H1 (cell line): ENCODE measurements at regions not wholly inside any gene's neighbourhood (a gene's known extent, or its start where the extent isn't known, plus 50 kb on each side); places are given as distances from the start of the nearest gene placed in this dataset.

Experiments
- CTCF ChIA-PET: fragments of 300-600 bp; sonication (Branson Sonifier 250); formaldehyde crosslinking; loops from one replicate; lab custom pipeline; 2021; ENCODE audit not compliant: partially characterized antibody; lab: Charles Lee
- POLR2A ChIA-PET: fragments of 300-600 bp; sonication (Branson Sonifier 250); formaldehyde crosslinking; loops from one replicate; lab custom pipeline; 2021; ENCODE audit warnings: inconsistent platforms; ENCODE audit not compliant: partially characterized antibody; lab: Charles Lee
- DNase-seq, 2 experiments: peaks; one replicate each; pipeline versions ENCODE4 v3.0.0 to v3.0.0-alpha.2; 2010 to 2022; ENCODE audit warnings: low spot score in 2 of 2, low read depth in 1 of 2, mixed read lengths in 1 of 2
- FAIRE-seq: peaks from 2 replicates; lab custom pipeline; 2011; peaks lifted over from hg19 to GRCh38; lab: Jason Lieb, UNC
- H2AFZ ChIP-seq: 2 replicates; pipeline ENCODE4 v1.8.1; 2012; ENCODE audit warnings: low read length, inconsistent platforms
- H2AK5ac ChIP-seq: 2 replicates; pipeline ENCODE4 v1.6.1; 2013; ENCODE audit warnings: low read depth, low read length
- H2BK120ac ChIP-seq: replicated peaks from 2 replicates; pipeline ENCODE3; 2013; ENCODE audit warnings: low read depth, low read length, inconsistent platforms
- H2BK12ac ChIP-seq: 2 replicates; pipeline ENCODE4 v1.6.1; 2013; ENCODE audit warnings: low read depth, low read length
- H2BK15ac ChIP-seq: 2 replicates; pipeline ENCODE4 v1.6.1; 2013; ENCODE audit warnings: low read length
- H2BK20ac ChIP-seq: 2 replicates; pipeline ENCODE4 v1.6.1; 2013; ENCODE audit warnings: low read length
- H2BK5ac ChIP-seq: 2 replicates; pipeline ENCODE4 v1.6.1; 2013; ENCODE audit warnings: low read depth, low read length
- H3K14ac ChIP-seq: 2 replicates; pipeline ENCODE4 v1.6.1; 2013; ENCODE audit warnings: inconsistent platforms; ENCODE audit not compliant: insufficient read length
- H3K18ac ChIP-seq: 2 replicates; pipeline ENCODE4 v1.6.1; 2013; ENCODE audit warnings: low read length; ENCODE audit errors: extremely low read depth
- H3K23ac ChIP-seq: 2 replicates; pipeline ENCODE4 v1.6.1; 2013; ENCODE audit warnings: inconsistent platforms; ENCODE audit not compliant: insufficient read length
- H3K23me2 ChIP-seq: 2 replicates; pipeline ENCODE4 v1.6.1; 2013; ENCODE audit warnings: low read depth, low read length
- H3K27ac ChIP-seq: 2 replicates; pipeline ENCODE4 v1.6.1; 2011; ENCODE audit warnings: low read depth, low read length, inconsistent platforms
- H3K27me3 ChIP-seq, 4 experiments: replicated peaks in 1 of 4; 1 replicate in 1 of 4; 2 replicates in 3 of 4; pipeline versions ENCODE4 v1.6.1 to v1.8.1; 2011 to 2013; ENCODE audit warnings: low read length in 3 of 4, mild to moderate bottlenecking in 3 of 4, inconsistent platforms in 2 of 4, mixed read lengths in 2 of 4, moderate library complexity in 1 of 4; ENCODE audit not compliant: control insufficient read depth in 3 of 4, insufficient read depth in 3 of 4; ENCODE audit errors: extremely low read depth in 1 of 4
- H3K36me3 ChIP-seq, 4 experiments: 2 replicates each; pipeline versions ENCODE4 v1.6.1 to v1.8.1; 2011 to 2013; ENCODE audit warnings: mild to moderate bottlenecking in 4 of 4, low read length in 3 of 4, moderate library complexity in 2 of 4, control low read depth in 1 of 4, inconsistent platforms in 1 of 4; ENCODE audit not compliant: insufficient read depth in 4 of 4, control insufficient read depth in 2 of 4
- H3K4ac ChIP-seq: replicated peaks from 2 replicates; pipeline ENCODE3; 2013; ENCODE audit warnings: low read length, low read depth, mixed read lengths, inconsistent platforms; ENCODE audit not compliant: insufficient read length
- H3K4me1 ChIP-seq, 4 experiments: replicated peaks in 1 of 4; 1 replicate in 1 of 4; 2 replicates in 3 of 4; pipeline versions ENCODE4 v1.6.1 to v1.8.1; 2011 to 2013; ENCODE audit warnings: low read length in 3 of 4, inconsistent platforms in 2 of 4, mixed read lengths in 1 of 4; ENCODE audit not compliant: insufficient read depth in 4 of 4, control insufficient read depth in 3 of 4
- H3K4me2 ChIP-seq, 2 experiments: 2 replicates each; pipeline versions ENCODE4 v1.6.1 to v1.8.1; 2011 to 2013; ENCODE audit warnings: low read depth in 2 of 2, low read length in 2 of 2, control low read depth in 1 of 2, inconsistent platforms in 1 of 2, mild to moderate bottlenecking in 1 of 2; ENCODE audit not compliant: insufficient read depth in 1 of 2
- H3K4me3 ChIP-seq, 4 experiments: fragments of 200-600, 300-600 bp in 1 of 4; sonication (generic), shearing (Covaris generic), sonication (Bioruptor Twin) in 1 of 4; 2 replicates each; pipeline versions ENCODE4 v1.5.1 to v1.8.1; 2011 to 2016; ENCODE audit warnings: low read length in 4 of 4, low read depth in 3 of 4, control low read depth in 2 of 4, inconsistent platforms in 2 of 4, mild to moderate bottlenecking in 2 of 4, mixed read lengths in 1 of 4, moderate library complexity in 1 of 4; ENCODE audit not compliant: insufficient read depth in 2 of 4; ENCODE audit errors: extremely low read depth in 1 of 4
- H3K56ac ChIP-seq: replicated peaks from 2 replicates; pipeline ENCODE3; 2013; ENCODE audit warnings: low read depth, mild to moderate bottlenecking, mixed read lengths, low read length, inconsistent platforms; ENCODE audit not compliant: insufficient read length
- H3K79me1 ChIP-seq: 2 replicates; pipeline ENCODE4 v1.6.1; 2013; ENCODE audit warnings: low read depth, low read length, control low read depth
- H3K79me2 ChIP-seq, 2 experiments: 2 replicates each; pipeline versions ENCODE4 v1.6.1 to v1.8.1; 2012 to 2013; ENCODE audit warnings: low read length in 2 of 2, mild to moderate bottlenecking in 2 of 2, inconsistent platforms in 1 of 2; ENCODE audit not compliant: insufficient read depth in 2 of 2, control insufficient read depth in 1 of 2
- H3K9ac ChIP-seq, 4 experiments: replicated peaks in 1 of 4; 1 replicate in 1 of 4; 2 replicates in 3 of 4; pipeline versions ENCODE4 v1.6.1 to v1.8.1; 2011 to 2013; ENCODE audit warnings: low read depth in 3 of 4, low read length in 3 of 4, control low read depth in 2 of 4, mild to moderate bottlenecking in 2 of 4, moderate library complexity in 2 of 4, inconsistent platforms in 1 of 4; ENCODE audit errors: extremely low read depth in 1 of 4
- H3K9me3 ChIP-seq, 2 experiments: 2 replicates each; pipeline versions ENCODE4 v1.6.1 to v1.8.1; 2012 to 2013; ENCODE audit warnings: mild to moderate bottlenecking in 2 of 2, moderate library complexity in 2 of 2, control low read depth in 1 of 2, inconsistent platforms in 1 of 2, low read depth in 1 of 2, low read length in 1 of 2, mixed read lengths in 1 of 2; ENCODE audit not compliant: insufficient read depth in 2 of 2
- H4K20me1 ChIP-seq, 2 experiments: replicated peaks in 1 of 2; 2 replicates each; pipeline versions ENCODE3 to v1.8.1; 2011 to 2013; ENCODE audit warnings: inconsistent platforms in 2 of 2, low read length in 2 of 2, mild to moderate bottlenecking in 1 of 2; ENCODE audit not compliant: insufficient read depth in 2 of 2, control insufficient read depth in 1 of 2
- H4K5ac ChIP-seq: 2 replicates; pipeline ENCODE4 v1.6.1; 2013; ENCODE audit warnings: low read length, low read depth, mixed read lengths, inconsistent platforms; ENCODE audit not compliant: insufficient read length
- H4K8ac ChIP-seq: 2 replicates; pipeline ENCODE4 v1.8.0; 2013; ENCODE audit warnings: mild to moderate bottlenecking, moderate library complexity, low read length, inconsistent platforms; ENCODE audit not compliant: insufficient read depth; ENCODE audit errors: extremely low read depth
- H4K91ac ChIP-seq: replicated peaks from 2 replicates; pipeline ENCODE3; 2013; ENCODE audit warnings: low read length, mixed read lengths, inconsistent platforms; ENCODE audit not compliant: insufficient read length
- CBX8 ChIP-seq: fragments of 300-800, 300-1000 bp; sonication (generic); IDR thresholded peaks from 2 replicates; pipeline ENCODE4 v1.7.1; 2016; ENCODE audit warnings: low read depth, low read length, borderline replicate concordance
- CHD1 ChIP-seq: IDR thresholded peaks from 2 replicates; pipeline ENCODE4 v1.6.1; 2012; ENCODE audit warnings: low read depth, low read length, improper control_type of control experiment
- POLR2AphosphoS5 ChIP-seq: IDR thresholded peaks from 2 replicates; pipeline ENCODE4 v1.6.1; 2011; ENCODE audit warnings: low read depth, low read length
- RAD21 ChIP-seq, 2 experiments: IDR thresholded peaks in 1 of 2; conservative IDR thresholded peaks in 1 of 2; 2 replicates each; pipeline ENCODE4 v1.6.1; 2011; ENCODE audit warnings: low read depth in 2 of 2, low read length in 2 of 2, improper control_type of control experiment in 1 of 2, inconsistent platforms in 1 of 2, mild to moderate bottlenecking in 1 of 2, moderate library complexity in 1 of 2
- SIN3A ChIP-seq, 2 experiments: IDR thresholded peaks in 1 of 2; conservative IDR thresholded peaks in 1 of 2; 2 replicates each; pipeline ENCODE4 v1.6.1; 2011 to 2012; ENCODE audit warnings: low read length in 2 of 2, improper control_type of control experiment in 1 of 2, low read depth in 1 of 2, mild to moderate bottlenecking in 1 of 2
- TAF1 ChIP-seq: IDR thresholded peaks from 2 replicates; pipeline ENCODE4 v1.6.1; 2011; ENCODE audit warnings: mild to moderate bottlenecking, low read depth, low read length
- WGBS, 2 experiments: shearing (Covaris generic) in 1 of 2; methylation state at CpG; one replicate each; pipeline versions ENCODE4 v1.1.6 to v1.1.7; 2013 to 2015; ENCODE audit warnings: low lambda C conversion rate in 2 of 2, mixed read lengths in 2 of 2, inconsistent platforms in 1 of 2, low coverage in 1 of 2, missing lambda C conversion rate in 1 of 2; ENCODE audit not compliant: insufficient replicate concordance in 2 of 2, insufficient coverage in 1 of 2, insufficient read length in 1 of 2; ENCODE audit errors: extremely low coverage in 1 of 2, missing lambda C conversion rate in 1 of 2; 5-methylcytosine and 5-hydroxymethylcytosine counted together
- TF ChIP-seq, protein P1 (sequence below), 3 experiments: IDR thresholded peaks; 1 replicate in 2 of 3; 2 replicates in 1 of 3; pipeline versions ENCODE4 v1.5.1 to v1.6.1; 2011; ENCODE audit warnings: low read length in 3 of 3, mild to moderate bottlenecking in 3 of 3, inconsistent platforms in 2 of 3, low read depth in 1 of 3, moderate library complexity in 1 of 3; ENCODE audit not compliant: insufficient read depth in 1 of 3; ENCODE audit errors: control extremely low read depth in 1 of 3

DNA sequence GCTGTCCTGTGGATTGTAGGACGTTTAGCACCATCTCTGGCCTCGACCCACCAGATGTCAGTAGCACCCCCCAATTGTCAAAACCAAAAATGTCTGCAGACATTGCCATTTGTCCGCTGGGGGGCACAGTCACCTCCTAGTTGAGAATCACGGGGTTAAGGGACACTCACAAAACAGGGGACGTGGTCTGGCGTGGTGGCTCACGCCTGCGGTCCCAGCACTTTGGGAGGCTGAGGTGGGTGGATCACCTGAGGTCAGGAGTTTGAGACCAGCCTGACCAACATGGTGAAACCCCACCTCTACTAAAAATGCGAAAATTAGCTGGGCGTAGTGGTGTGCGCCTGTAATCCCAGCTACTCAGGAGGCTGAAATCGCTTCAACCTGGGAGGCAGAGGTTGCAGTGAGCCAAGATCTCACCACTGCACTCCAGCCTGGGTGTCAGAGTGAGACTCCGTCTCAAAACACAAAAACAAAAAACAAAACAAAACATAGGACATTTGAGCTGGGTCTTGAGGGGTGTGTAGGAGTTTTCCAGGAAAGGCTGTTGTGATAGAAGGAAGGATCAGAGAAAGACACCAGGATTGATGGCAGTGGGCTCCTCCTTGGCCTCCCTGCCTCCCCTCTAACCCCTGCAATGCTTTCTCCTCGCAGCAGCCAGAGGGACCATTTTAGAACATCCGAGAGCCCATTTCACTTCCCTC, 171.8 kb upstream of the GSE1 start:
- Histone ChIP-seq H4K5ac (no peak overlapping the region), H2BK12ac (peak overlapping the region; percentile 4; the same call in 1 of the 2 replicates), H3K23me2 (peaks cover 2% of the 10 kb centered on the region), H4K8ac (no peak overlapping the region), H3K9me3 (no peaks in the 10 kb centered on the region), H3K56ac (no peak overlapping the region), H2AFZ (no peak overlapping the region), H3K23ac (no peak overlapping the region), H3K27ac (no peak overlapping the region), H3K79me2 (no peaks in the 10 kb centered on the region), H2AK5ac (no peak overlapping the region), H3K18ac (no peak overlapping the region), H4K91ac (no peak overlapping the region), H3K4ac (no peak overlapping the region), H2BK120ac (no peak overlapping the region), H3K27me3 (peaks cover 0 to 7% (median 0%) of the 10 kb centered on the region in 4 experiments; a peak in 3 of 7 replicates), H2BK15ac (no peak overlapping the region), H3K79me1 (no peaks in the 10 kb centered on the region; the same call in 1 of the 2 replicates), H2BK5ac (no peak overlapping the region), H2BK20ac (no peak overlapping the region), H4K20me1 (peaks cover 0 to 9% of the 10 kb centered on the region in 2 experiments), H3K14ac (no peak overlapping the region), H3K4me2 (no peak overlapping the region), H3K9ac (no peak overlapping the region), H3K4me3 (no peak overlapping the region), H3K36me3 (no peaks in the 10 kb centered on the region), H3K4me1 (peaks cover 8 to 50% (median 35%) of the 10 kb centered on the region in 4 experiments)
- no peak for FAIRE-seq
- 83% methylated on average over 15 of the region's 15 CpGs; no CpG with 5 or more reads in 1 of the 2 experiments for WGBS, 2 experiments
- no peak for DNase-seq
- CTCF ChIA-PET, result interaction anchor here (0.6 to 10.9 kb wide), 30 partner anchors 8 to 175 kb away, joined by 3 to 178 read pairs (median 4); no protein-coding TSS in a partner anchor
- POLR2A ChIA-PET, result no interaction called here
- no peak for TF ChIP-seq TAF1
- no peak for TF ChIP-seq CBX8
- TF ChIP-seq POLR2AphosphoS5, result no peak
- TF ChIP-seq, protein P1, sequence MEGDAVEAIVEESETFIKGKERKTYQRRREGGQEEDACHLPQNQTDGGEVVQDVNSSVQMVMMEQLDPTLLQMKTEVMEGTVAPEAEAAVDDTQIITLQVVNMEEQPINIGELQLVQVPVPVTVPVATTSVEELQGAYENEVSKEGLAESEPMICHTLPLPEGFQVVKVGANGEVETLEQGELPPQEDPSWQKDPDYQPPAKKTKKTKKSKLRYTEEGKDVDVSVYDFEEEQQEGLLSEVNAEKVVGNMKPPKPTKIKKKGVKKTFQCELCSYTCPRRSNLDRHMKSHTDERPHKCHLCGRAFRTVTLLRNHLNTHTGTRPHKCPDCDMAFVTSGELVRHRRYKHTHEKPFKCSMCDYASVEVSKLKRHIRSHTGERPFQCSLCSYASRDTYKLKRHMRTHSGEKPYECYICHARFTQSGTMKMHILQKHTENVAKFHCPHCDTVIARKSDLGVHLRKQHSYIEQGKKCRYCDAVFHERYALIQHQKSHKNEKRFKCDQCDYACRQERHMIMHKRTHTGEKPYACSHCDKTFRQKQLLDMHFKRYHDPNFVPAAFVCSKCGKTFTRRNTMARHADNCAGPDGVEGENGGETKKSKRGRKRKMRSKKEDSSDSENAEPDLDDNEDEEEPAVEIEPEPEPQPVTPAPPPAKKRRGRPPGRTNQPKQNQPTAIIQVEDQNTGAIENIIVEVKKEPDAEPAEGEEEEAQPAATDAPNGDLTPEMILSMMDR (IDR thresholded peaks at IDR 0.05; ENCODE audit: control extremely low read depth in 1 of 3, insufficient read depth in 1 of 3, low read depth in 1 of 3, low read length in 3 of 3), result peak; percentile 25 to 83 (median 50)
- 0 out of 4 replicates have a peak, but pooled peaks of 1 of the 2 experiments have one; percentile 47 for TF ChIP-seq SIN3A (conservative IDR thresholded peaks at IDR 0.05 in 1 of 2, IDR thresholded peaks at IDR 0.05 in 1 of 2; ENCODE audit: low read depth in 1 of 2, low read length in 2 of 2)
- TF ChIP-seq CHD1, result no peak
- peak; percentile 60 to 72 for TF ChIP-seq RAD21 (IDR thresholded peaks at IDR 0.05 in 1 of 2, conservative IDR thresholded peaks at IDR 0.05 in 1 of 2; ENCODE audit: low read depth in 2 of 2, low read length in 2 of 2)
